IMR-90 (cell line): ENCODE measurements at regions not wholly inside any gene's neighbourhood (a gene's known extent, or its start where the extent isn't known, plus 50 kb on each side); places are given as distances from the start of the nearest gene placed in this dataset.

ENCODE experiments used
- CHD1 ChIP-seq: IDR thresholded peaks from 2 replicates; pipeline ENCODE4 v1.6.1; 2012; ENCODE audit warnings: low read depth, low read length, improper control_type of control experiment
- CTCF ChIP-seq: conservative IDR thresholded peaks from 2 replicates; pipeline ENCODE4 v1.5.1; 2012; ENCODE audit warnings: mild to moderate bottlenecking, low read depth, low read length, improper control_type of control experiment
- ELK1 ChIP-seq: fragments of 150-350 bp; IDR thresholded peaks from 2 replicates; pipeline ENCODE4 v1.6.1; 2016; ENCODE audit warnings: low read depth, mild to moderate bottlenecking, low read length, moderate library complexity, borderline replicate concordance
- POLR2A ChIP-seq: IDR thresholded peaks from 2 replicates; pipeline ENCODE4 v1.6.1; 2012; ENCODE audit warnings: mild to moderate bottlenecking, low read depth, low read length
- RAD21 ChIP-seq: IDR thresholded peaks from 2 replicates; pipeline ENCODE4 v1.6.1; 2012; ENCODE audit warnings: low read length, improper control_type of control experiment

GRCh38 chr1:95954585-95954984, 720.6 kb downstream of the RWDD3 start:
- TF ChIP-seq CTCF (no peak), RAD21 (no peak), POLR2A (no peak), ELK1 (no peak), CHD1 (no peak)
